GM12878 (cell line): ENCODE measurements at regions not wholly inside any gene's neighbourhood (a gene's known extent, or its start where the extent isn't known, plus 50 kb on each side); places are given as distances from the start of the nearest gene placed in this dataset.

Experiments used
- RELA ChIP-seq: fragments of 450-650 bp; IDR thresholded peaks from 2 replicates; pipeline ENCODE4 v1.8.0; 2014; ENCODE audit warnings: borderline replicate concordance; ENCODE audit not compliant: partially characterized antibody
- STAT1 ChIP-seq: fragments of 450-650 bp; conservative IDR thresholded peaks from 2 replicates; pipeline ENCODE4 v1.6.1; 2014; ENCODE audit warnings: antibody characterized with exemption, mild to moderate bottlenecking
- STAT3 ChIP-seq: IDR thresholded peaks from 2 replicates; pipeline ENCODE4 v1.6.1; 2011; ENCODE audit warnings: low read depth, low read length, improper control_type of control experiment
- TF ChIP-seq, protein P1 (sequence below): IDR thresholded peaks from 2 replicates; pipeline ENCODE4 v1.6.1; 2012; ENCODE audit warnings: mild to moderate bottlenecking, low read depth, low read length
- TF ChIP-seq, protein P2 (sequence below), 3 experiments: IDR thresholded peaks in 2 of 3; conservative IDR thresholded peaks in 1 of 3; 2 replicates each; pipeline ENCODE4 v1.5.1; 2011; ENCODE audit warnings: low read depth in 3 of 3, low read length in 3 of 3, mild to moderate bottlenecking in 3 of 3, control low read depth in 2 of 3, moderate library complexity in 2 of 3, inconsistent platforms in 1 of 3, mixed read lengths in 1 of 3; ENCODE audit not compliant: control insufficient read depth in 2 of 3, insufficient read depth in 1 of 3; ENCODE audit errors: extremely low read depth in 1 of 3

DNA sequence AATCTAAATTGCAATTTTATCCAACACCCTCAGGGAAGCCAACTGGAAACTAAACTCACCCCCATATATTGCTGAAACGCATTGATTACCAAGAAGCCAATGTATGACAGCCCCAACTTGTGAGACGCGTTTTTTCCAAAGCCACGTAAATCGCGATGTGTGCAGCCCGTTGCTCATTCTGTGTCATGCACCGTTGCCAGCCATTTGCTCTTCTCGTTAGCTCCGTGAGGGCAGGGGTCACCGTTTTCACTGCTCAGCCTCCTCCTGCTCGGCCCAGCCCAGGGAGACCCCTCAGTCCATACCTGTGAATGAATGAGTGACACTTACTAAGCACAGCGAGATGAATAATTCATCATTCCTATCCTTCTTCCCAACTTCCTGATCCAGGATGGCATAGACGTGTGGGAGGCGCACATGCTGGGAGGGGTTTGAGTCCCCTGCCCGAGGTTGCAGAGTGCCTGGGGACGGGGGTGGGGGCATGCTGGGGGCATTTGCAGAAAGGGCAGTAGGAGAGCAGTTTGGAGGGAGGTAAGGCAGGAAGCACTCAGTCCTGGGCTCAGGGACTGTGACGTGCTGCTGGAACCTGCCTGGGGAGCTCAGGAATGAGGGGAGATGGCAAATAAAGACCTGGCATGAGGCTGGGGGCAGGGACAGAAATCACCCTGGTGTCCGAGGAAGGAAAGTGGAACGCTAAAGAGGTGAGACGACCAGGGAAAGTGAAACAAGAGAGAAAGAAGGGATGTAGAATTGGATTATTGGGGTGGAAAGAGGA lies 104.2 kb upstream of the SDK1 start (continued):
- TF ChIP-seq, protein P1, sequence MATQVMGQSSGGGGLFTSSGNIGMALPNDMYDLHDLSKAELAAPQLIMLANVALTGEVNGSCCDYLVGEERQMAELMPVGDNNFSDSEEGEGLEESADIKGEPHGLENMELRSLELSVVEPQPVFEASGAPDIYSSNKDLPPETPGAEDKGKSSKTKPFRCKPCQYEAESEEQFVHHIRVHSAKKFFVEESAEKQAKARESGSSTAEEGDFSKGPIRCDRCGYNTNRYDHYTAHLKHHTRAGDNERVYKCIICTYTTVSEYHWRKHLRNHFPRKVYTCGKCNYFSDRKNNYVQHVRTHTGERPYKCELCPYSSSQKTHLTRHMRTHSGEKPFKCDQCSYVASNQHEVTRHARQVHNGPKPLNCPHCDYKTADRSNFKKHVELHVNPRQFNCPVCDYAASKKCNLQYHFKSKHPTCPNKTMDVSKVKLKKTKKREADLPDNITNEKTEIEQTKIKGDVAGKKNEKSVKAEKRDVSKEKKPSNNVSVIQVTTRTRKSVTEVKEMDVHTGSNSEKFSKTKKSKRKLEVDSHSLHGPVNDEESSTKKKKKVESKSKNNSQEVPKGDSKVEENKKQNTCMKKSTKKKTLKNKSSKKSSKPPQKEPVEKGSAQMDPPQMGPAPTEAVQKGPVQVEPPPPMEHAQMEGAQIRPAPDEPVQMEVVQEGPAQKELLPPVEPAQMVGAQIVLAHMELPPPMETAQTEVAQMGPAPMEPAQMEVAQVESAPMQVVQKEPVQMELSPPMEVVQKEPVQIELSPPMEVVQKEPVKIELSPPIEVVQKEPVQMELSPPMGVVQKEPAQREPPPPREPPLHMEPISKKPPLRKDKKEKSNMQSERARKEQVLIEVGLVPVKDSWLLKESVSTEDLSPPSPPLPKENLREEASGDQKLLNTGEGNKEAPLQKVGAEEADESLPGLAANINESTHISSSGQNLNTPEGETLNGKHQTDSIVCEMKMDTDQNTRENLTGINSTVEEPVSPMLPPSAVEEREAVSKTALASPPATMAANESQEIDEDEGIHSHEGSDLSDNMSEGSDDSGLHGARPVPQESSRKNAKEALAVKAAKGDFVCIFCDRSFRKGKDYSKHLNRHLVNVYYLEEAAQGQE = no peak
- no peak for TF ChIP-seq STAT1
- TF ChIP-seq, protein P2, sequence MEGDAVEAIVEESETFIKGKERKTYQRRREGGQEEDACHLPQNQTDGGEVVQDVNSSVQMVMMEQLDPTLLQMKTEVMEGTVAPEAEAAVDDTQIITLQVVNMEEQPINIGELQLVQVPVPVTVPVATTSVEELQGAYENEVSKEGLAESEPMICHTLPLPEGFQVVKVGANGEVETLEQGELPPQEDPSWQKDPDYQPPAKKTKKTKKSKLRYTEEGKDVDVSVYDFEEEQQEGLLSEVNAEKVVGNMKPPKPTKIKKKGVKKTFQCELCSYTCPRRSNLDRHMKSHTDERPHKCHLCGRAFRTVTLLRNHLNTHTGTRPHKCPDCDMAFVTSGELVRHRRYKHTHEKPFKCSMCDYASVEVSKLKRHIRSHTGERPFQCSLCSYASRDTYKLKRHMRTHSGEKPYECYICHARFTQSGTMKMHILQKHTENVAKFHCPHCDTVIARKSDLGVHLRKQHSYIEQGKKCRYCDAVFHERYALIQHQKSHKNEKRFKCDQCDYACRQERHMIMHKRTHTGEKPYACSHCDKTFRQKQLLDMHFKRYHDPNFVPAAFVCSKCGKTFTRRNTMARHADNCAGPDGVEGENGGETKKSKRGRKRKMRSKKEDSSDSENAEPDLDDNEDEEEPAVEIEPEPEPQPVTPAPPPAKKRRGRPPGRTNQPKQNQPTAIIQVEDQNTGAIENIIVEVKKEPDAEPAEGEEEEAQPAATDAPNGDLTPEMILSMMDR (IDR thresholded peaks at IDR 0.05 in 2 of 3, conservative IDR thresholded peaks at IDR 0.05 in 1 of 3; ENCODE audit: control insufficient read depth in 2 of 3, extremely low read depth in 1 of 3, insufficient read depth in 1 of 3, low read depth in 3 of 3, low read length in 3 of 3) = no peak
- TF ChIP-seq RELA = no peak
- TF ChIP-seq STAT3 = no peak
